GM19468 (cell line): ENCODE measurements at regions not wholly inside any gene's neighbourhood (a gene's known extent, or its start where the extent isn't known, plus 50 kb on each side); places are given as distances from the start of the nearest gene placed in this dataset.
"Not testable (repeated sequence)": the region's sequence is repeated elsewhere in the genome, so short reads cannot be mapped to it uniquely, and the experiment has no call there.

Experiments
- ATAC-seq: cut with Tn5 transposase; IDR thresholded peaks from one replicate; pipeline ENCODE4 v1.9.1; 2021; ENCODE audit warnings: mild to moderate bottlenecking, moderate library complexity, moderate number of reproducible peaks; ENCODE audit not compliant: unreplicated experiment; ENCODE audit errors: extremely low read depth

GRCh38 chr6:112941613-112942012, 594.5 kb downstream of the RFPL4B start:
- ATAC-seq = no peak

GRCh38 chr6:112946051-112946450, 598.9 kb downstream of the RFPL4B start:
- no peak for ATAC-seq

DNA sequence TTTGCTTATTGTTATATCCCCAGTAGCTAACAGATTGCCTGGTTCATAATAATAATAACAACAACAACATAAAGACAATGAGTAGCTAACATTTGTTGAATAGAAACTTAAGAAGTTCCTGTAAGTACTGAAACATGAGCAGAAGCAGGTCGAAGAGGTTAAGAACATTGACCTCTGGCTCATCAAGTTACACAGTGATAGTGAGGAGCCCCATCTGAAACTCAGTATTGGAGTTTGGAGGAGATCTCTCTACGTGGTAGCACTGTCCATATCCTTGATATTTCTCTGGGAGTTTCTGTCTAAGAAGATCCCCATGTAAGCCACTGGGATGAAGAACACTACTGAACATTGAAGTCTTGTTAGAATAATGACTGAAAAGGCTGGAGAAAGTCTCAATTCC, 600.4 kb downstream of the RFPL4B start:
- no peak for ATAC-seq

GRCh38 chr6:112951829-112952228, 604.7 kb downstream of the RFPL4B start:
- no peak for ATAC-seq

DNA sequence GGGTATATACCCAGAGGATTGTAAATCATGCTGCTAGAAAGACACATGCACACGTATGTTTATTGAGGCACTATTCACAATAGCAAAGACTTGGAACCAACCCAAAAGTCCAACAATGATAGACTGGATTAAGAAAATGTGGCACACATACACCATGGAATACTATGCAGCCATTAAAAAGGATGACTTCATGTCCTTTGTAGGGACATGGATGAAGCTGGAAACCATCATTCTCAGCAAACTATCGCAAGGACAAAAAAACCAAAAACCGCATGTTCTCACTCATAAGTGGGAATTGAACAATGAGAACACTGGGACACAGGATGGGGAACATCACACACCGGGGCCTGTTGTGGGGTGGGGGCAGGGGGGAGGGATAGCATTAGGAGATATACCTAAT, 608.6 kb downstream of the RFPL4B start:
- not testable (repeated sequence) for ATAC-seq

- no peak for ATAC-seq
Observed at GRCh38 chr6:112956696-112957535, 609.8 kb downstream of the RFPL4B start.

GRCh38 chr6:112957536-112957916, 610.4 kb downstream of the RFPL4B start:
- ATAC-seq = no peak

DNA sequence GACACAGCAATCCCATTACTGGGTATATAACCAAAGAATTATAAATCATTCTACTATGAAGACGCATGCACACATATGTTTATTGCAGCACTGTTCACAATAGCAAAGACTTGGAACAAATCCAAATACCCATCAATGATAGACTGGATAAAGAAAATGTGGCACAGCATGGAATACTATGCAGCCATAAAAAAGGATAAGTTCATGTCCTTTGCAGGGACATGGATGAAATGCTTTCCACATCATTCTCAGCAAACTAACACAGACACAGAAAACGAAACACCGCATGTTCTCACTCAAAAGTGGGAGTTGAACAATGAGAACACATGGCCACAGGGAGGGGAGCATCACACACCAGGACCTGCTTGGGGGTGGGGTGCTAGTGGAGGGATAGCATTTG, 613.0 kb downstream of the RFPL4B start:
- ATAC-seq = not testable (repeated sequence)

DNA sequence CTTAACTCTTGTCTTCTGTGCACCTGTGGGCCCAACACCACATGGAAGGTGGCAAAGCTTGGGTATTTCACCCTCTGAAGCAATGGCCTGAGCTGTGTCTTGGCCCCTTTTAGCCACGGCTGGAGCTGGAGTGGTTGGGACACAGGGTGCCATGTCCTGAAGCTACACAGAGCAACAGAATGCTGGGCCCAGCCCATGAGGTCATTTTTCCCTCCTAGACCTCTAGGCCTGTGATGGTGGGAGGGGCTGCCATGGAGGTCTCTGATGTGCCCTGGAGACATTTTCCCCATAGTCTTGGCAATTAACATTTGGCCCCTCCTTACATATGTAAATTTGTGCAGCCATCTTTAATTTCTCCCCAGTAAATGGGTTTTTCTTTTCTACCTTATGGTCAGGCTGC, 620.8 kb downstream of the RFPL4B start:
- no peak for ATAC-seq

DNA sequence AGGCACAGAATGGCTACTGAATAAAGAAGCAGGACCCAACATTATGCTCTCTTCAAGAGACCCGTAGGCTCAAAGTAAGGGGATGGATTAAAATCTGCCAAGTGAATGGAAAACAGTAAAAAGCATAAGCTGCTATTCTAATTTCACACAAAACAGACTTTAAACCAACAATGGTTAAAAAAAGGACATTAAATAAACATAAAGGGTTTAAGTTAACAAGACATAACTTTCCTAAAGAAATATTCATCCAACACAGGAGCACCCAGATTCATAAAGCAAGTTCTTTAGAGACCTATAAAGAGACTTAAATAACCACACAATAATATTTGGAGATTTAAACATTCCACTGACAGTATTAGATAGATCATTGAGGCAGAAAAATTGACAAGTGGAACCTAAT, 624.5 kb downstream of the RFPL4B start:
- ATAC-seq = no peak

DNA sequence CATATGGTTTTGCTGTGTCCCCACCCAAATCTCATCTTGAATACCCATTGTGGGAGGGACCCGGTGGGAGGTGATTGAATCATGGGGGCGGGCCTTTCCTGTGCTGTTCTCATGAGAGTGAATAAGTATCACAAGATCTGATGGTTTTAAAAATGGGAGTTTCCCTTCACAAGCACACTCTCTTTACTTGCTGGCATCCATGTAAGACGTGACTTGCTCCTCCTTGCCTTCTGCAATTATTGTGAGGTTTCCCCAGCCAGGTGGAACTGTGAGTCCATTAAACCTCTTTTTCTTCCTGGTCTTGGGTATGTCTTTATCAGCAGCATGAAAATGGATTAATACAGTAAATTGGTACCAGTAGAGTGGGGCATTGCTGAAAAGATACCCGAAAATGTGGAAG, 627.8 kb downstream of the RFPL4B start:
- not testable (repeated sequence) for ATAC-seq

DNA sequence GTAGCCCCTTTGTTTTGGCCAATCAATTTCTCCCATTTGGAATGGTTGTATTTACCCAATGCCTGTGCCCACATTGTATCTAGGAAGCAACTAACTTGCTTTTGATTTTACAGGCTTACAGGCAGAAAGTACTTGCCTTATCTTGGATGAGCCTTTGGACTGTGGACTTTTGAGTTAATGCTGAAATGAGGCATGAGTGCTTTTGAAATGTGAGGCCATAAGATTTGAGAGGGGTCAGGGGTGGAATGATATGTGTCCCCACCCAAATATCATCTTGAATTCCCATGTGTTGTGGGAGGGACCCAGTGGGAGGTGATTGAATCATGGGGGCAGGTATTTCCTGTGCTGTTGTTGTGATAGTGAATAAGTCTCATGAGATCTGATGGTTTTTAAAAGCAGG, 629.4 kb downstream of the RFPL4B start:
- ATAC-seq = not testable (repeated sequence)

GRCh38 chr6:112979830-112980229, 632.7 kb downstream of the RFPL4B start:
- no peak for ATAC-seq

DNA sequence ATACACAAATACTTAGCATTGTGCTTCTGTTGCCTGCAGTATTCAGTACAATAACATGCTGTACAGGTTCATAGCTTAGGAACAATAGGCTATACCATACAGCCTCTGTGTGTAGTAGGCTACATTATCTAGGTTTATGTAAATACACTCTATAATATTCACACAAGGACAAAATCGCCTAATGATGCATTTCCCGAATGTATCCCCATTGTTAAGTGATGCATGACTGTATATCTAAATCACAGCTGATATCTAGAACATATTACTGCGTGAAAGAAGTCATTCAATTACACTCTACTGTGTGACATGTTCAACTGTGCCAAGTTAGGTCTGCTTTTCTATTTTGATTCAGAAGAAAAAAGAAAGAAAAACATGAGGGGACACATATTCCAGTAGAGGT, 633.5 kb downstream of the RFPL4B start:
- ATAC-seq = no peak

DNA sequence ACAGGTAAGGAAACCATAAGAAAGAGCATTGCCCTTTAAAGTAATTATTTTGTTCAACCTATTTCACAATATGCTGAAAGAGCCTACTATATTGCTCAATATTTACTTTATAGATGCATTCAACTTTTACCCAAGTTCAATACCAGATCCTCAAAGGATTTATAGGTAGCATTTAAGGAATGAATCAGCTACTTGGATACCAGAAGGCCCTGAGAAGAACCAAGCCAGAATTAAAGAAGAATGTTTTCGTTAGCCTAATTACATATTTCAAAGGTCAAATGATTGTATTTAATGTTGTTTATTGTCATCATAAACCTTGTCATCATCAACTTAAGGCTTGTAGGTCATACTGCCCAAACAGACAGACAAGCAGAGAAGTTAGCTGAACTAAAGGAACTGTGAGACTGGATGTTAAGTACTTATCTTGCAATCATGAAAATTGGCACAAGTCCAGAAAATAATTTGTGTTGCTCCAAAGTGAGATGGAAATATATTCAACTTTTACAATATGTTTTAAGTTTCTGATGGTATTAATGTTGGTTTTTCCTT, 636.7 kb downstream of the RFPL4B start:
- no peak for ATAC-seq

DNA sequence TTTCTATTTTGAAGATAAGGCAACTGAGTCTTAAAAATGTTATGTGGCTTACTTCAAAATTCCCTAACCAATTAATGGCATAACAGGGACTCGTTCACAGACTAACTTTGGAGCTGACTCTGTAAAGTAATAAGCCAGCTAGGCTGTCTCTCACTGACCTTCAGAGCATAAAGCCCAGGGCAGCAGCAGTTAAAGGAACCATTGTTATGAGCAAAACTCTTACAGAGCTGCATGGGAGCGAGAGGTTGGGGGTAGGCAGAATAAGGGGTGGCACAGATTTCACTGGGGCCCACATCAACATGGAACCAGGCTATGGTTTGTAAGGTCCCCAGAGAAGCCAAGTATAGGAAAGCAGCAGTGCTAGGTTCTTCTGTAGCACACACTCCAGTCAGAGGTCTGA, 637.8 kb downstream of the RFPL4B start:
- ATAC-seq = no peak

GRCh38 chr6:112986321-112986720, 639.2 kb downstream of the RFPL4B start:
- ATAC-seq = no peak

DNA sequence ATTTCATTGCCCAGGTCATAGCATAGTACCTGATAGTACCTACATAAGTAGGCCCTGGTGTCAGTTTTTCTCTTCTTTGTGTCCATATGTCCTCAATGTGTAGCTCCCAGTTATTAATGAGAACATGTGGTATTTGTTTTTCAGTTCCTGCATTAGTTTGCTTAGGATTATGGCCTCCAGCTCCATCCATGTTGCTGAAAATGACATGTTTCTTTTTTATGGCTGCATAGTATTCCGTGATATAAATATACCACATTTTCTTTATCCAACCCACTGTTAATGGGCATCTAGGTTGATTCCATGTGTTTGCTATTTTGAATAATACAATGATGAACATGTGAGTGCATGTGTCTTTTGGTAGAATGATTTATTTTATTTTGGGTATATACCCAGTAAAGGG, 641.6 kb downstream of the RFPL4B start:
- ATAC-seq = no peak

DNA sequence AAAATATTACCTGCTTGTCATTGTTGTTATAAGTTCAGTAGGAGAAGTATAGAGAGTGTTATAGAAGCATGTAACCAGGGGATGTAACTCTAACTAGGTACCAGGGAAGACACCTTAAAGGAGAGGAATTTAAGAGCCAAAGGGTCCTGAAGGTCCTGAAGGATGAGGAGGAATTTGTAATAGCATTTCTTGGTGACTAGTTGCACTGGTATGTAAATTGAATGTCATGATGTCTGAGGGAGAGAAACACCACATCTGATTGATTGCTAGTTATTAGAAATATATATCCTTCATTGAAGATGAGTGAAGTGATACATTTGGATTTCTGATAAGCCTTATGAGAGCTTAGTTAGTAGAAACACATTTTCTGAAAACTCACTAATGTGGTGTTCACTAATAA, 643.8 kb downstream of the RFPL4B start:
- no peak for ATAC-seq

- no peak for ATAC-seq
Observed at GRCh38 chr6:112991912-112992311, 644.8 kb downstream of the RFPL4B start.

DNA sequence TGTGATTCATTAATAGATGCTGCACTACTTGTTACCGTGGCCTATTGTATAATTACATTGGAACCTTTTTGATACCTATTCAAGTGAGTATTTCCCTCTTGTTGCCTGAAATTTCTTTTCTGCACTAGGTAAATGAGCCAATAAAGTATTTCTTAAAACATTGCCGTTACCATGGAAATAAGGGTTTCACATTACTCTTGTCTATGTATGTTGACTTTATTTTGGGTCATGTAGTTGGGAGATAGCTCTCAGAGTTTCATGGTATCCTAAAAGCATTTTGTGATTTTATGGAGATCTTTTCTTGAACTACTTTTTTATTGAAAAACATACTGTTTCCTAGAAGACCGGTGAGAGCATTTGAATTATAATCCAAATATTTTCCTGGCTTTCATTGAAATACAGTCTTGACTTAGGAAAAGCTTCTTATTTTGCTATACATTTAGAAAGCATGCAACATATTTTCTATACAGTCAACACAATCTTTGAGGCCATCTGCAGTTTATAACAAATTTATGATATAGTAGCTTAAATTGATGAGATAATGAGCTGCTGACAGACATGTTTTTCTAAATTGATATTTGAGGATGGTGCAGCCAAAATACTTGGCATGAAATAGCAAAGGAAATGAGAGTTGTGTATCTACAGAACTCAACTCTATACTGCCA, 650.4 kb downstream of the RFPL4B start:
- ATAC-seq = no peak
